ENCODE measurements at regions not wholly inside any gene's neighbourhood (a gene's known extent, or its start where the extent isn't known, plus 50 kb on each side); places are given as distances from the start of the nearest gene placed in this dataset.

GRCh38 chr19:30734669-30735068, 362.5 kb downstream of the ZNF536 start:
- Histone ChIP-seq H3K27ac (no peak overlapping the region), H3K36me3 (replicated peaks in 1 of 2) (no peaks in the 10 kb centered on the region), H3K27me3 (no peaks in the 10 kb centered on the region), H3K9me3 (replicated peaks in 1 of 3) (no peaks in the 10 kb centered on the region), H3K4me3 (no peak overlapping the region), H3K4me1 (replicated peaks in 1 of 2) (no peaks in the 10 kb centered on the region)
- DNase-seq = no peak
- intact Hi-C loops (cut with DNase I) = no loop called here
- TF ChIP-seq POLR2A (IDR thresholded peaks at IDR 0.05) = no peak
- no peak for TF ChIP-seq CTCF (IDR thresholded peaks at IDR 0.05)
- 65 to 76% (median 68%) methylated on average over 3 to 6 of the region's 6 CpGs for WGBS, 4 donors

- WGBS, 4 donors = 69 to 75% (median 71%) methylated on average over 15 of the region's 15 CpGs
- Histone ChIP-seq H3K9me3 (replicated peaks in 1 of 3) (no peaks in the 10 kb centered on the region), H3K4me3 (no peak overlapping the region), H3K27ac (no peak overlapping the region), H3K36me3 (replicated peaks in 1 of 2) (no peaks in the 10 kb centered on the region), H3K4me1 (replicated peaks in 1 of 2) (no peaks in the 10 kb centered on the region), H3K27me3 (no peaks in the 10 kb centered on the region)
- intact Hi-C loops (cut with DNase I) = no loop called here
- no peak for TF ChIP-seq CTCF (IDR thresholded peaks at IDR 0.05)
- no peak for TF ChIP-seq POLR2A (IDR thresholded peaks at IDR 0.05)
- DNase-seq = no peak
These were observed 361.8 kb downstream of the ZNF536 start for GRCh38 chr19:30733826-30734550.

GRCh38 chr19:30731591-30731990, 359.4 kb downstream of the ZNF536 start:
- DNase-seq = no peak
- Histone ChIP-seq H3K4me3 (no peak overlapping the region), H3K27me3 (no peaks in the 10 kb centered on the region), H3K36me3 (replicated peaks in 1 of 2) (no peaks in the 10 kb centered on the region), H3K27ac (no peak overlapping the region), H3K9me3 (replicated peaks in 1 of 3) (no peaks in the 10 kb centered on the region), H3K4me1 (replicated peaks in 1 of 2) (no peaks in the 10 kb centered on the region)
- TF ChIP-seq CTCF (IDR thresholded peaks at IDR 0.05) = no peak
- TF ChIP-seq POLR2A (IDR thresholded peaks at IDR 0.05) = no peak
- WGBS, 4 donors = 81 to 98% (median 93%) methylated on average over 3 of the region's 3 CpGs; no CpG with 5 or more reads in 1 of the 4 donors
- intact Hi-C loops (cut with DNase I) = no loop called here

GRCh38 chr19:30729451-30729850, 357.3 kb downstream of the ZNF536 start:
- intact Hi-C loops (cut with DNase I) = no loop called here
- no peak overlapping the region for H3K4me3 ChIP-seq
- no peak overlapping the region for H3K27ac ChIP-seq
- DNase-seq = no peak
- no peak for TF ChIP-seq CTCF (IDR thresholded peaks at IDR 0.05)
- WGBS, 4 donors = 73 to 82% (median 79%) methylated on average over 6 of the region's 6 CpGs
- H3K36me3 ChIP-seq (replicated peaks in 1 of 2) = no peaks in the 10 kb centered on the region
- H3K4me1 ChIP-seq (replicated peaks in 1 of 2) = no peaks in the 10 kb centered on the region
- H3K27me3 ChIP-seq = no peaks in the 10 kb centered on the region
- no peaks in the 10 kb centered on the region for H3K9me3 ChIP-seq (replicated peaks in 1 of 3)

Data from adrenal gland (tissue), 9 donors.